Activated naive CD4-positive, alpha-beta T cell treated with anti-CD3 and anti-CD28 coated beads, Interleukin-2, amount 50 U/mL, for 72 hours (primary cell): ENCODE measurements at regions not wholly inside any gene's neighbourhood (a gene's known extent, or its start where the extent isn't known, plus 50 kb on each side); places are given as distances from the start of the nearest gene placed in this dataset.
A peak's percentile ranks its signal among the peaks of the same experiment; 100 is the strongest.

Source experiments
- ATAC-seq, 2 donors: fragments of 150-1000 bp; cut with Tn5 transposase; 2 replicates each; pipeline ENCODE4 v1.10.0; 2021; ENCODE audit warnings: mild to moderate bottlenecking in 2 of 2, moderate library complexity in 2 of 2
- DNase-seq, 2 donors: peaks; one replicate each; pipeline ENCODE4 v3.0.0; 2021 to 2022; ENCODE audit warnings: low spot score in 2 of 2
- H3K27ac Mint-ChIP-seq, 2 donors: one replicate each; pipeline ENCODE4 v1.8.0; 2022; ENCODE audit warnings: mild to moderate bottlenecking in 2 of 2, mixed read lengths in 2 of 2
- H3K36me3 Mint-ChIP-seq, 2 donors: one replicate each; pipeline ENCODE4 v1.8.0; 2022; ENCODE audit warnings: mixed read lengths in 2 of 2
- H3K9me3 Mint-ChIP-seq, 2 donors: one replicate each; pipeline ENCODE4 v1.8.0; 2022; ENCODE audit warnings: mixed read lengths in 2 of 2

DNA sequence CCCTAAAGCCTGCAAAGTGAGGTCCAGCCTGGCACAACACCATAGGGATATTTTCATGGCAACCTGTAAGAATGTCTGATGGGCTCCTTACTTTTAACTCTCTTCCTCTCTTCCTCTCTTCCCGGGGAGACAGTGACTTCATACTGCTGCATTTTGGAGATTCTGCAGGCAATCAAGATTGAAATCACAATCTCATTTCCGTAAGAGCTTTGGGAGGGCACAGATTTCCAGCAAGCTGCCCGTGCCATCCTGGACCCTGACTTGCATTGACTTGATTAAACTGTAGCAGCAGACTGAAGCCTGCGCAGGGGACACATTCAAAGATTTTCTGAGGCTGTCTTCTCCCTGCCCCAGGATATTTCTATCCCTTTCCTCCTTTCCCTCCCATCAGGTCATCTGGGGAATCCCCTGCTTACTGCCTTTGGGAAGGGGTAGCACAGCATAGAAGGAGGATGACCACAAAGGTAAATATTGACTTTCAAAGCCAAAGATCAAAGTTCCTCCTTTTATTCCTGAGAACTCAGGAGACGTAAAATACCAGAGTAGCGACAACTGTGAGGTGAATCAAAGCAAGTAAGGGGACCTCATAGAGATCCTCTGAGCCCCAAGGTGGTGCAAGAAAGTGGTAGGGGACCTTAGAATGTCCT lies 504.0 kb upstream of the ARID1B start:
- H3K9me3 Mint-ChIP-seq: peaks cover 6% of the 10 kb centered on the region in 2 donors
- ATAC-seq (no peak), DNase-seq (no peak)
- H3K36me3 Mint-ChIP-seq: peaks cover 6 to 7% of the 10 kb centered on the region in 2 donors
- no peak overlapping the region for H3K27ac Mint-ChIP-seq

DNA sequence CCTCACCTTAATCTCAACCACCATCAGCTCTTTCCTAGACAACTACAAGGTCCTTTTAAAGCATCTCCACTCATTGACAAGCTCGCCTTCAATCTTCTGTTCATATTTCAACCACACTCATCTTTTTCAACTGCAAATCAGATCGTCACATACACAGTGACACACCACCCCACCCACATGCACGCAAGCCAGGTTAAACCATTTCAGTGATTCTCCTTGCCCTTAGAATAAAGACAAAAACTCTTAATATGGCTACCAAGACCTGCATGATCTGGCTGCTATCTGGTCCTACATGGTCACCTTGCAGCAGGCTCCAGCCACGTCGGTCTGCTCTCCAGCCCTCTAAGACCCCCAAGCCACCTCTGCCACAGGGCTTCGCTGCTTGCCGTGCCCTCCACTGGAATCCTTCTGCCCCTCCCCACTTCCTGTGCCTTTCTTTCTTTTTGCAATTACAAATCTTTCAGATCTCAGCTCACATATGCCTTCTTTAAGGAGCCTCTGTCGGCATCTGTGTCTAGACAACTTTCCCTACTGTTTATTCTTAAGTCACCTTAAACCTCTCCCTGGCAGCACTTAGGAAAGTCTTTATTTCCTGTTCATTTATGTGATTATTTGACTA lies 507.3 kb upstream of the ARID1B start:
- H3K36me3 Mint-ChIP-seq: peaks cover 6 to 7% of the 10 kb centered on the region in 2 donors
- ATAC-seq (peak; percentile 46 to 78), DNase-seq (no peak)
- H3K27ac Mint-ChIP-seq: peak overlapping the region in 1 of 2 donors; percentile 34
- H3K9me3 Mint-ChIP-seq: peaks cover 0 to 6% of the 10 kb centered on the region in 2 donors

DNA sequence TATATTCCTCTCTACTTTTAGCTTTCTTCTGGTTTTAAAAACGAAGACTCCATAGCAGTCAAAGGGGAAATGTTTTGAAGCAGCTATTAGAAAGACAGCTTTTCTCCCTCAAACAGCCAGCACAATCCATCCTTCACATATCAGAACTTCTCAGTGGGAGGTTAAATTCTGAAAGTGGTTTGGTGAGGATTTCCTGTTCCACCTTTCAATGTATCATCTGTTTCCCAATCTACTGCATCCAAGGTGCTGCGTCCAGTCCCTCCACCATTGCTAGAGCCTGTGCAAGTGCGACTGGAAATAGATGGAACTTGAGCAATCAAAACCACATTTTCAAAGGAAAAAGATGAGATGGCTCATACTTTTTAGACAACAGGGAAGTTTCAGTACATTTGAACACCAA lies 508.3 kb upstream of the ARID1B start:
- DNase-seq (no peak), ATAC-seq (peak; percentile 53 to 62)
- Mint-ChIP-seq H3K27ac (no peak overlapping the region), H3K36me3 (peaks cover 6 to 7% of the 10 kb centered on the region in 2 donors), H3K9me3 (peaks cover 0 to 6% of the 10 kb centered on the region in 2 donors)

DNA sequence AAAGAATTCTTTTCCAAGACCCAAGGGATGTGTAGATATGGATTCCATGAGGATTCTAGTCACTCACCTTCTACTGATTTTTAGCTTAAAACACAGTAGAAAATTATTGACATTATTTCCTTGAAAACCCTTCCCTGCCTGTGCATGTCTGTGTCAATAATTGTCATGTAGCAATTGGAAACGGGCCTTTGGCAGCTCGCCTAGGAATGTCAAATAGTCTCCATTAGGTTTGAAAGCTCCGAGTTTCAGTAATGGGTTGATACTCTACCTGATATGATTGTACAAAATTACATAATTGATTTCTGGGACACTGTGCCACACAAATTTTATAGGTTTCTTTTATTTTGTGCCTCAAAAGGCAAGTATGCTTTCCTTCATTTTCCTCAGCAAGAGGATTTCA lies 515.2 kb upstream of the ARID1B start:
- no peak for DNase-seq
- ATAC-seq: no peak
- peaks cover 6 to 10% of the 10 kb centered on the region in 2 donors for H3K36me3 Mint-ChIP-seq
- no peak overlapping the region for H3K27ac Mint-ChIP-seq
- H3K9me3 Mint-ChIP-seq: peaks cover 0 to 11% of the 10 kb centered on the region in 2 donors

DNA sequence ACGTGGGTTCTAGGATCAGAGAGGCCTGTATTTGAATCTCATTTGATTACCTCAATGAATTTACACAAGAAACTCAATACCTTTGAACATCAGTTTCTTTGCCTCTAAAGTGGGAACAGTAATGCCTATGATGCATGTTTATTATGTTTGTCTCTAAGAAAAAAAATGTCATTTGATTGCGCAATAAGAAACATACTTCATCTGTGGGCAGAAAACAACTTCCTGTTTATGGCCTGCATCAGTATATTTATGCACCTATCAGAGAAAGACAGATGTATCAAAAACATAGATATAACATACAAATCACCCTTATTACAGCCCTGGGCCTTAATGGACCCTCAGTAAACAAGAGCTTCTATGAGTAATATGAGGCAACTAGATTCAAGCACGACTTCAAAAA lies 516.4 kb upstream of the ARID1B start:
- Mint-ChIP-seq H3K36me3 (peaks cover 2 to 6% of the 10 kb centered on the region in 2 donors), H3K27ac (no peak overlapping the region), H3K9me3 (peaks cover 0 to 6% of the 10 kb centered on the region in 2 donors)
- no peak for DNase-seq
- ATAC-seq: no peak

DNA sequence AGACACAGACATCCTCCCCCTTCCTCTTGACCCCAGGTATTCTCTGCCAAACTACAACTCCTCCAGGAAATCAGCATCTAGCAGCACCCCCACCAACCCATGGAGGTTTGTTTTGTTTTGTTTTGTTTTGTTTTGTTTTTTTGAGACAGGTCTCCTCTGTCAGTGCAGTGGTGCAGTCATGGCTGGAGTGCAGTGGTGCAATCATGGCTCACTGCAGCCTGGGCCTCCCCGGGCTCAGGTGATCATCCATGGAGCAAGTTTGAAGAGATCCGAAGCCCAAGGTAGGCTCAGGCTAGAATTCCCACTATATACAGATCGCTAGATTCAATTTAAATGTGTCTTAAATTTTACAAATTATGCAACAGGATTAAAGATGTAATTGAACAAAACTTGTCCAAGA lies 518.2 kb upstream of the ARID1B start:
- DNase-seq (no peak), ATAC-seq (no peak)
- peaks cover 0 to 4% of the 10 kb centered on the region in 2 donors for H3K36me3 Mint-ChIP-seq
- peaks cover 0 to 5% of the 10 kb centered on the region in 2 donors for H3K9me3 Mint-ChIP-seq
- no peak overlapping the region for H3K27ac Mint-ChIP-seq

DNA sequence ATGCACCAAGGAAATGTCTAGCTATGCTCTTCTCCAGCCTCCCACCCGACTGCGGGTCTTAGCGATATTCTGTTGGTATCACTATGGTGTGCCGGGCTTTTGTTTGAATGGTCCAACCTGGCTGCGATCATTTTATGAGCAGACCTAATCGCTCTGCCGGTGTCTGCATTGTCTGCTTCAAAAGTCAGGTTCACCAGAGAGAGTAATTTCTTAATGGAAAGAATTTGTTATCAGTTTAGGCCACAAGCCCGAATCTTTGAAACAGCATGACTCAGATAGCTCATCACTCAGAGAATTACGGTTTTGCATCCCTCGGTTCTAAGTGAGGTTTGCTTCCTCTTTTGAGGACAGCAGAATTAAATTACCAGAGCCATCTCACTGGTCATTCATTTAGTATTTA lies 521.0 kb upstream of the ARID1B start:
- H3K27ac Mint-ChIP-seq: no peak overlapping the region
- DNase-seq (peak in 1 of 2 donors; percentile 14), ATAC-seq (peak; percentile 89 to 94)
- H3K9me3 Mint-ChIP-seq: peaks cover 3 to 16% of the 10 kb centered on the region in 2 donors
- H3K36me3 Mint-ChIP-seq: peaks cover 4 to 22% of the 10 kb centered on the region in 2 donors

DNA sequence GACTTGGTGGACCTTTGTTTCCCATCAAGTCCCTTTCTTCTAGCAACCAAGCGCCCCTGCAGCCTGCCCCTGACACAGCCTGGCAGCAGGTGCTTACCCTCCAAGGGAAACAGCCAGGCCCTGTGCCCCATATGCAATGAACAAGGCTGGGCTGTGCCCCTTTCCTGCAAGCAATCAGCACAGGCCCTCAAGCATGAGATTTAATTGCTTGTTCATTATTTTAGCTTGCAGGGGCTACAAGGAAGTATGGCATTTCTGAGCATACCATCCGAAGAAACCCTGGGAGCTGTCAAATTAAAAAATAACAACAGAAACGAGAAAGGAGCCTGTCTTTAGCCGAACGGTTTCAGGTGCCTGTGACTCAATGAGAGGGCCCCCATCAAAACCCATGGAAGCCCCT lies 522.9 kb upstream of the ARID1B start:
- H3K36me3 Mint-ChIP-seq: peaks cover 13 to 31% of the 10 kb centered on the region in 2 donors
- ATAC-seq (no peak), DNase-seq (no peak)
- no peak overlapping the region for H3K27ac Mint-ChIP-seq
- H3K9me3 Mint-ChIP-seq: peaks cover 6 to 17% of the 10 kb centered on the region in 2 donors

DNA sequence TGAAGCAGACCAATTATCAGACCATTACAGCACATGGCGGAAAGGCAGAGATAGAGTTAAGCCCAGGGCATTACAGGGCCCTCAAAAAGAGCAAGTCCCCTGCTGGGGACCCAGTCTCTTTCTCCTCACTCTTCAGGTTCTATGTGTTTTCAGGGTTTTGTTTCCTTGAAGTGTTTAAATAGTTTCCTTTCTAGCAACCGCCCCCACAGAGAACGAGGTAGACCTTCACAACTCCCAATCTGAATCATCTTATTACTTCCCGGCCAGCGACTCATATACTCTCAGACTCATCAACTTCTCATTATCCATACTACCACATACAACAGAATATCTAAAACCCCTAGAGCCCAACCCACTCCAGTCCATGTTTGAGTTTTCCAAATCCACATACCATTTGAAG lies 526.6 kb upstream of the ARID1B start:
- Mint-ChIP-seq H3K9me3 (peaks cover 6 to 17% of the 10 kb centered on the region in 2 donors), H3K27ac (peak overlapping the region; percentile 83 to 85), H3K36me3 (peaks cover 9 to 31% of the 10 kb centered on the region in 2 donors)
- DNase-seq (peak in 1 of 2 donors; percentile 31), ATAC-seq (peak; percentile 97 to 98)

DNA sequence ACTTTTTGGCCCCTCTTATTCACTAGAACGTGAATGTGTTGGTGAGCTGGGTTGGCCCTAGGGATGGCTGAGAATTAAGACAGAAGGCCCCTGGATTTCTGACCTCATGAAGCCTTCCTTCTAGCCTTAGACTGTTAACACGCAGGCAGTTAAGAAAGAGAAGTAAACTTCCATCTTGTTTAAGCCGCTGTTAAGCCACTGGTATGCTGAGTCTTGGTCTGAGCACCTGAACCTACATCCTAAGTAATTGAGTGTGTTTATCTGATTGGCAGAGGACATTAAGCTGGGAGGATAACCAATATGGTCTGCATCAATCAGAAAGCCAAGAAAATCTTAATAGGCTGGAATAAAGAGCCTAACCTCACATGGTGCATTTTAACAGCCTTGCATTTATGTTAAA lies 535.0 kb upstream of the ARID1B start:
- DNase-seq: no peak
- H3K9me3 Mint-ChIP-seq: peaks cover 0 to 9% of the 10 kb centered on the region in 2 donors
- H3K36me3 Mint-ChIP-seq: peaks cover 0 to 7% of the 10 kb centered on the region in 2 donors
- no peak overlapping the region for H3K27ac Mint-ChIP-seq
- ATAC-seq: no peak

DNA sequence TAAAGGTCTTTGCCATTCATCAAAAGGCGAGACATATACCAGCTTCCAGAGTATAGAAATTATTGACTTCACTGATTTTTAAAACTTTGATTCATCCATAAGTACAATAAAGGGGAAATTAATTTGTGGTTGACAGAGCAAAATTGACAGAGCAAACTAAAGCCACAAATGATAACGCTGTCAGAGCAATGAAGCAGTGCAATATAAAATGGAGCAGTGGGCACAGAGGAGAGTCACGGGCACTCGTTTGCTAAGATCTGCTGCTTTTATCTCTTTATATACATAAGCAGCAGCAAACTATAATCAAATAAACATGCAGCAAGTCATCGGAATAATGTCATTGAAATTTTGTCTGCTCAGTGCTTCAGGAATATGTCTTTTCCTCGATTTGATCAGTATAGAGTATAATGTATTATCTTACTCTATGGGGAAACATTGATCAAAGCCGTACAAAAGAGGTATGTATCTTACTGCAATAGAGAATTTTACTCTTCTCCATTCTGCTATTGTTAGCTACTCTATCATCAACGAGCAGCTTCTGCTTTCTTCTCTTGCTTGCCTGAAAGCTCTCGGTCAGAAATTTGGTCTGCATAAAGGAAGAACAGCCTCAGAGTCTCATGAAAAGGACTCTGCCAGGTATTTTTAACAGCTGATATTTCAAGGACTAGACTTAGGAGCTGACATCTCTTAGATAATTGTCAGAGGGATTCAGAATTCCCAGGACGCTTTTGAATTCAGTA lies 546.0 kb upstream of the ARID1B start:
- ATAC-seq: no peak
- Mint-ChIP-seq H3K36me3 (peaks cover 0 to 6% of the 10 kb centered on the region in 2 donors), H3K27ac (no peak overlapping the region), H3K9me3 (peaks cover 4 to 9% of the 10 kb centered on the region in 2 donors)
- no peak for DNase-seq

DNA sequence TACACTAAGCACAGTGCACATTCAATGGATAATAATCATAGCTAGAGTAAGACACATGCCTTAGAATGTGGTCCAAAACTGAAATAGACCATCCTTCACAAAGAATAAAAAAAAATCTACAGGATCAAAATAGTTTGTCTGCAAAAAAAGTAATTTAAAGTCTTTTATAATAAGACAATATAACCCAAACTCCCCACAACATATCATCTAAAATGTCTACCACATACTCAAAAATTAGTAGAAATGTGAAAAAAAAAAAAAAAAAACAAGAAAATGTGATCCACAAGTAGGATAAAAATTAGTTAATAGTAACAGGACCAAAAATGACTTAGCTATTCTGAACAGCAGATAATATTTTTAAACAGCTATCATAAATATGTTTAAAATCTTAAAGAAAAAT lies 557.2 kb upstream of the ARID1B start:
- Mint-ChIP-seq H3K36me3 (peaks cover 6 to 16% of the 10 kb centered on the region in 2 donors), H3K27ac (no peak overlapping the region), H3K9me3 (peaks cover 17 to 18% of the 10 kb centered on the region in 2 donors)
- DNase-seq (no peak), ATAC-seq (no peak)

DNA sequence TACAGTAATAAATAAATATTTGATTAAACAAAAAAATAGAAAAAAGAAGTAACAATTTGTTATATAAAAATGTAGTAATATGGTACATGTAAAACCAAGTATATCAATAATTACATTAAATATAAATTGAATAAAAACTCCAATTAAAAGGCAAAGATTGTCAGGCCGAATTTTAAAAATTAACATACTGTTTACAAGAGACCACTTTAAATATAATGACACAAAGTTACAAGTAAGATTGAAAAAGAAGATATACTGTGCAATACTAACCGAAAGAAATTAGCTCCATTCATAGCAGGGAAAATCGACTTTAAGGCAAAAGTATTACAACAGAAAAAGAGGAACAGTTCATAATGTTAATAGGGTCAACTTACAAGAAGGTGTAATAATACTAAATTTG lies 571.5 kb upstream of the ARID1B start:
- H3K9me3 Mint-ChIP-seq: peaks cover 20 to 26% of the 10 kb centered on the region in 2 donors
- DNase-seq (no peak), ATAC-seq (no peak)
- H3K27ac Mint-ChIP-seq: no peak overlapping the region
- H3K36me3 Mint-ChIP-seq: peaks cover 0 to 17% of the 10 kb centered on the region in 2 donors

DNA sequence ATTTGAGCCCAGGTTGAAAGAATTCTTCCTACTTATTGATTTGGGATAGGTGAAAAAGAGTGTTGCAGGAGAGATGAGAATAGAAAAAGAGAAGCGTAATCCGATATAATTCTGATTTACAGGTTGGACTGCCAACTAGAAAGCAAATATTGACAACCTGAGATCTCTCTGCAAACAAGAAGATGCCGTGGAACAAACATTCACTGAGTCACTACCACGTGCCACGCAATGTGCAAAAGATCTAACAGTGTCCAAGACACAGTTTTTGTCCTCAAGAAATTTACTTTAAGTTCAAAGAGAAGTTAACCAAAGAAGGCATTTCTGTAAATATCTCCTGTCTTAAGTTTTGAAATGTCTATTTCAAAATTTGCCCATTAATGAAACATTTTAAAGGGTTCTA lies 578.0 kb upstream of the ARID1B start:
- no peak for DNase-seq
- H3K36me3 Mint-ChIP-seq: peaks cover 7 to 13% of the 10 kb centered on the region in 2 donors
- ATAC-seq: no peak
- H3K9me3 Mint-ChIP-seq: peaks cover 0 to 17% of the 10 kb centered on the region in 2 donors
- H3K27ac Mint-ChIP-seq: no peak overlapping the region

DNA sequence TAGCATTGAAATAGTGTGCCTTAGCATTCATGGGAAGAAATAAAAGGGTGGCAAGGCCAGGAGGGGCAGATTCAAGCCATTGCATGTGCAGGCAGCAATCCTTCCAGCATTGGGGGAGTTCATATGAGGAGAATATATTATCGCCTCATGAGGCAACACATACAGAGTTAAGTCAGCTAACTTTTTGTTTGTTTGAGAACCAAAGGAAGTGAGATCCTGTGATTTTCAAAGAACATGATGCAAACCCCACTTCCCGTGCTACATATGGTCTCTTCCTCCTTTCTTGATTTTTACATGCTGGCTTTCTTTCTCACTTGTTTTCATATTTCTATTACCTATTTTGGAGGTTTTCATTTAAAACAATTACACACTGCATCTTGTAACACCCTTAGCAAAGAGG lies 579.7 kb upstream of the ARID1B start:
- ATAC-seq: peak; percentile 28 to 54
- no peak for DNase-seq
- H3K27ac Mint-ChIP-seq: peak overlapping the region in 1 of 2 donors; percentile 31
- peaks cover 12 to 22% of the 10 kb centered on the region in 2 donors for H3K36me3 Mint-ChIP-seq
- H3K9me3 Mint-ChIP-seq: peaks cover 6 to 11% of the 10 kb centered on the region in 2 donors

DNA sequence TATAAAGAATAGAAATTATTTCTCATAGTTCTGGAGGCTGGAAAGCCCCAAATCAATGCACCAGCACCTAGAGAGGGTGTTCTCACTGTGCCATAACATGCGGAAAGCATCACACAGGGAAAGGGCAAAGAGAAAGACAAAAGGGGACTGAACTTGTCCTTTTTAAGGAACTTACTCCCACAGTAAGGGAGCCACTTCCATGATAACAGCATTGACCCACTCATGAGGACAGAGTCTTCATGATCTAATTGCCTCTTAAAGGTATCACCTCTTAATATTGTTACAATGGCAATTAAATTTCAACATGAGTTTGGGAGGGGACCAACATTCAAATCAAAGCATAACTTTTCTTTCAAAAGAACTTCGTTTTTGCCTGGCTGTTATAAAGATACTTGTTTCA lies 582.2 kb upstream of the ARID1B start:
- DNase-seq: no peak
- no peak for ATAC-seq
- H3K9me3 Mint-ChIP-seq: peaks cover 6 to 11% of the 10 kb centered on the region in 2 donors
- peaks cover 12 to 22% of the 10 kb centered on the region in 2 donors for H3K36me3 Mint-ChIP-seq
- no peak overlapping the region for H3K27ac Mint-ChIP-seq

DNA sequence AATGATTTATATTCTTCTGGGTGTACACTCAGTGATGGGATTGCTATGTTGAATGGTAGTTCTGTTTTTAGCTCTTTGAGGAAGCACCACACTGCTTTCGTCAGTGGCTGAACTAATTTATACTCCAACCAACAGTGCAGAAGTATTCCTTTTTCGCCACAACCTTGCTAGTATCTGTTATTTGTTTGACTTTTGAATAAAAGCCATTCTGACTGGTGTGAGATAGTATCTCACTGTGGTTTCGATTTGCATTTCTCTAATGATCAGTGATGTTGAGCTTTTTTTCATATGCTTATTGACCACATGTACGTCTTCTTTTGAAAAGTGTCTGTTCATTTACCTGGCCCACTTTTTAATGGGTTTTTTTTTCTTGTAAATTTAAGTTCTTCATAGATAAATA lies 583.8 kb upstream of the ARID1B start:
- Mint-ChIP-seq H3K9me3 (peaks cover 6 to 10% of the 10 kb centered on the region in 2 donors), H3K36me3 (peaks cover 12 to 14% of the 10 kb centered on the region in 2 donors), H3K27ac (no peak overlapping the region)
- no peak for ATAC-seq
- no peak for DNase-seq
